Hepatocyte (in vitro differentiated cells): ENCODE measurements at regions not wholly inside any gene's neighbourhood (a gene's known extent, or its start where the extent isn't known, plus 50 kb on each side); places are given as distances from the start of the nearest gene placed in this dataset.

Experiments used
- EZH2 ChIP-seq: fragments of 200-600 bp; sonication (generic); IDR thresholded peaks from 2 replicates; pipeline ENCODE4 v1.6.1; 2016; ENCODE audit warnings: antibody characterized with exemption, mild to moderate bottlenecking, borderline replicate concordance
- EZH2phosphoT487 ChIP-seq: fragments of 200-600 bp; sonication (generic); IDR thresholded peaks from one replicate; pipeline ENCODE4 v1.6.1; 2018; ENCODE audit warnings: antibody characterized with exemption, mild to moderate bottlenecking, low read depth, moderate library complexity; ENCODE audit not compliant: unreplicated experiment, severe bottlenecking
- TF ChIP-seq, protein P1 (sequence below): fragments of 200-600 bp; sonication (generic); IDR thresholded peaks from 2 replicates; pipeline ENCODE4 v1.5.1; 2016; ENCODE audit warnings: antibody characterized with exemption, mild to moderate bottlenecking; ENCODE audit not compliant: poor library complexity

DNA sequence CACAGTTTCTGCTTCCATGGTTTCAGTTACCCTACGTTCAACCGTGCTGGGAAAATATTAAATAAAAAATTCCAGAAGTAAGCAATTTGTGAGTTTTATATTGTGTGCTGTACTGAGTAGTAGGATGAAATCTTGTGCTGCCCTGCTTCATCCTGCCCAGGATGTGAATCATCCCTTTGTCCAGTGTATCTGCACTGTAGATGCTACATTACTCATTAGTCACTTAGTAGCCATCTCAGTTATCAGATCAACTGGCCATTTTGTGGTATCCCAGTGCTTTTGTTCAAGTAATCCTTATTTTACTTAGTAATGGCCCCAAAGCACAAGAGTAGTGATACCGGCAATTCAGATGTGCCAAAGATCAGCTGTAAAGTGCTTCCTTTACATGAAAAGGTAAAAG, 97.9 kb downstream of the COX18 start:
- TF ChIP-seq, protein P1, sequence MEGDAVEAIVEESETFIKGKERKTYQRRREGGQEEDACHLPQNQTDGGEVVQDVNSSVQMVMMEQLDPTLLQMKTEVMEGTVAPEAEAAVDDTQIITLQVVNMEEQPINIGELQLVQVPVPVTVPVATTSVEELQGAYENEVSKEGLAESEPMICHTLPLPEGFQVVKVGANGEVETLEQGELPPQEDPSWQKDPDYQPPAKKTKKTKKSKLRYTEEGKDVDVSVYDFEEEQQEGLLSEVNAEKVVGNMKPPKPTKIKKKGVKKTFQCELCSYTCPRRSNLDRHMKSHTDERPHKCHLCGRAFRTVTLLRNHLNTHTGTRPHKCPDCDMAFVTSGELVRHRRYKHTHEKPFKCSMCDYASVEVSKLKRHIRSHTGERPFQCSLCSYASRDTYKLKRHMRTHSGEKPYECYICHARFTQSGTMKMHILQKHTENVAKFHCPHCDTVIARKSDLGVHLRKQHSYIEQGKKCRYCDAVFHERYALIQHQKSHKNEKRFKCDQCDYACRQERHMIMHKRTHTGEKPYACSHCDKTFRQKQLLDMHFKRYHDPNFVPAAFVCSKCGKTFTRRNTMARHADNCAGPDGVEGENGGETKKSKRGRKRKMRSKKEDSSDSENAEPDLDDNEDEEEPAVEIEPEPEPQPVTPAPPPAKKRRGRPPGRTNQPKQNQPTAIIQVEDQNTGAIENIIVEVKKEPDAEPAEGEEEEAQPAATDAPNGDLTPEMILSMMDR: no peak
- TF ChIP-seq EZH2phosphoT487: no peak
- TF ChIP-seq EZH2: no peak
